Mammary epithelial cell (primary cell): ENCODE measurements at regions not wholly inside any gene's neighbourhood (a gene's known extent, or its start where the extent isn't known, plus 50 kb on each side); places are given as distances from the start of the nearest gene placed in this dataset.

Experiments
- EZH2 ChIP-seq: IDR thresholded peaks from 2 replicates; pipeline ENCODE4 v1.6.1; 2012; ENCODE audit warnings: low read length, inconsistent platforms, borderline replicate concordance
- TF ChIP-seq, protein P1 (sequence below), 2 donors: IDR thresholded peaks in 1 of 2; conservative IDR thresholded peaks in 1 of 2; 2 replicates each; pipeline ENCODE4 v1.5.1; 2011 to 2012; ENCODE audit warnings: inconsistent platforms in 2 of 2, low read length in 2 of 2, mild to moderate bottlenecking in 2 of 2, control low read depth in 1 of 2, low read depth in 1 of 2; ENCODE audit not compliant: insufficient read depth in 1 of 2; ENCODE audit errors: extremely low read depth in 1 of 2

DNA sequence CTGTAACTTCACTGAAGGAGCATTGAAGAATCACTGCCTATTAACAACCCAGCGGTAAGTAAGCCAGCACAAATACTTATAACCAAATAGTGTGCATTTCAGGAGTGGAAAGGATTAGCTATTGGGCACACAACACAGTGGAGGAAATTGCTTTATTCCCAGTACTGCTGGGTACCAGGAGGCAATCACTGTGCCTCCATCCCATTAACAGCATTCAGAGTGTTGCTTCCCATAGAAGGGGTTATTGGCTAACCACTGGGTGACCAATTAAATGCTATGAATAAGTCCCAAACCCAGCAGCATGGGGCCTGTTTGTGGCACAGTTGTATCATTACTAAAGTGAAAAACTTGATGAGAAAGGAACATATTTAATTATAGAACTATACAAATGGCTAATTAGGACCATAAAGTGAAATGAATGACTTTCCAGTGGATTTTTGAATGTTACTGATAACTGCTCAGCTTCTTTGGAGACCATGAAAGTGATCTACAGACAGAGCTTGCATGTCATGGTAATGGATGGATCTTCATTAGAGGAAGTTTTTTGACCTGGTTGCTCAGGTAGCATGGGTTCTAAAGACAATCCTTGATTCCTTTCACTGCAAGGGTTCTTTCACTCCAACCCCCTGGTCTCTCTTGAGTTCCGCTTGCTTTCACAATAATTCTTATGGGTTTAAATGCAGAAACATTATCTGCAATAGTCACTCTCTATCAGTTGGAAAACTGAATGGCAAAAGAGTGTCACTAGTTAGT is 413.3 kb upstream of the RORB start:
- TF ChIP-seq, protein P1, sequence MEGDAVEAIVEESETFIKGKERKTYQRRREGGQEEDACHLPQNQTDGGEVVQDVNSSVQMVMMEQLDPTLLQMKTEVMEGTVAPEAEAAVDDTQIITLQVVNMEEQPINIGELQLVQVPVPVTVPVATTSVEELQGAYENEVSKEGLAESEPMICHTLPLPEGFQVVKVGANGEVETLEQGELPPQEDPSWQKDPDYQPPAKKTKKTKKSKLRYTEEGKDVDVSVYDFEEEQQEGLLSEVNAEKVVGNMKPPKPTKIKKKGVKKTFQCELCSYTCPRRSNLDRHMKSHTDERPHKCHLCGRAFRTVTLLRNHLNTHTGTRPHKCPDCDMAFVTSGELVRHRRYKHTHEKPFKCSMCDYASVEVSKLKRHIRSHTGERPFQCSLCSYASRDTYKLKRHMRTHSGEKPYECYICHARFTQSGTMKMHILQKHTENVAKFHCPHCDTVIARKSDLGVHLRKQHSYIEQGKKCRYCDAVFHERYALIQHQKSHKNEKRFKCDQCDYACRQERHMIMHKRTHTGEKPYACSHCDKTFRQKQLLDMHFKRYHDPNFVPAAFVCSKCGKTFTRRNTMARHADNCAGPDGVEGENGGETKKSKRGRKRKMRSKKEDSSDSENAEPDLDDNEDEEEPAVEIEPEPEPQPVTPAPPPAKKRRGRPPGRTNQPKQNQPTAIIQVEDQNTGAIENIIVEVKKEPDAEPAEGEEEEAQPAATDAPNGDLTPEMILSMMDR (conservative IDR thresholded peaks at IDR 0.05 in 1 of 2, IDR thresholded peaks at IDR 0.05 in 1 of 2; ENCODE audit: extremely low read depth in 1 of 2, insufficient read depth in 1 of 2, low read depth in 1 of 2, low read length in 2 of 2), result no peak
- no peak for TF ChIP-seq EZH2
